Thyroid gland (tissue), 4 donors: ENCODE measurements at regions not wholly inside any gene's neighbourhood (a gene's known extent, or its start where the extent isn't known, plus 50 kb on each side); places are given as distances from the start of the nearest gene placed in this dataset.

Experiments
- DNase-seq, 2 donors: peaks; one replicate each; pipeline ENCODE4 v3.0.0-alpha.2; 2019
- H3K27ac ChIP-seq, 3 donors: fragments of 200-600 bp; sonication (generic); 1 replicate in 2 of 3; 2 replicates in 1 of 3; pipeline ENCODE4 v1.5.1; 2016 to 2019; ENCODE audit warnings: mild to moderate bottlenecking in 1 of 3, moderate library complexity in 1 of 3
- H3K27me3 ChIP-seq: fragments of 200-600 bp; sonication (generic); one replicate; pipeline ENCODE4 v1.5.1; 2019
- H3K36me3 ChIP-seq, 2 donors: fragments of 200-600 bp; sonication (generic); one replicate each; pipeline ENCODE4 v1.5.1; 2016 to 2019
- H3K4me1 ChIP-seq, 2 donors: fragments of 200-600 bp; sonication (generic); one replicate each; pipeline ENCODE4 v1.5.1; 2017 to 2019
- H3K4me3 ChIP-seq, 3 donors: fragments of 200-600 bp; sonication (generic); replicated peaks in 1 of 3; 1 replicate in 2 of 3; 2 replicates in 1 of 3; pipeline ENCODE4 v1.5.1; 2016; ENCODE audit warnings: mild to moderate bottlenecking in 1 of 3
- H3K9me3 ChIP-seq: fragments of 200-600 bp; sonication (generic); one replicate; pipeline ENCODE4 v1.5.1; 2017
- CTCF ChIP-seq, 6 experiments: fragments of 200-600 bp in 3 of 6; fragments of 450-650 bp in 3 of 6; sonication (generic) in 3 of 6; IDR thresholded peaks; one replicate each; pipeline ENCODE4 v1.5.1; 2016 to 2019; ENCODE audit warnings: antibody characterized with exemption in 6 of 6, mild to moderate bottlenecking in 2 of 6, inconsistent platforms in 1 of 6, moderate library complexity in 1 of 6
- POLR2A ChIP-seq, 2 donors: fragments of 450-650 bp; IDR thresholded peaks; one replicate each; pipeline ENCODE4 v1.6.1; 2017; ENCODE audit warnings: antibody characterized with exemption in 2 of 2, mild to moderate bottlenecking in 2 of 2, moderate library complexity in 1 of 2
- whole genome bisulfite sequencing, 2 donors: methylation state at CpG; one replicate each; pipeline ENCODE4 v1.1.5; 2017; 5-methylcytosine and 5-hydroxymethylcytosine counted together
- intact Hi-C: fragments of 100-400 bp; cut with DNase I; formaldehyde crosslinking; loops from one replicate; pipeline ENCODE4 v1.15.1; 2023

GRCh38 chr2:160932960-160933359, 227.3 kb upstream of the TANK start:
- H3K4me1 ChIP-seq, result no peaks in the 10 kb centered on the region
- H3K27ac ChIP-seq, result no peak overlapping the region
- H3K4me3 ChIP-seq, result no peak overlapping the region
- no peaks in the 10 kb centered on the region for H3K27me3 ChIP-seq
- DNase-seq, result no peak
- no peaks in the 10 kb centered on the region for H3K36me3 ChIP-seq
- H3K9me3 ChIP-seq, result no peaks in the 10 kb centered on the region
- intact Hi-C loops, result no loop called here
- TF ChIP-seq CTCF (IDR thresholded peaks at IDR 0.05) (no peak), POLR2A (IDR thresholded peaks at IDR 0.05) (no peak)
- 63 to 85% methylated on average over 2 of the region's 2 CpGs for WGBS, 2 donors

- Histone ChIP-seq H3K36me3 (no peaks in the 10 kb centered on the region), H3K27ac (no peak overlapping the region), H3K9me3 (no peaks in the 10 kb centered on the region), H3K4me1 (no peaks in the 10 kb centered on the region), H3K27me3 (no peaks in the 10 kb centered on the region), H3K4me3 (no peak overlapping the region)
- 88 to 91% methylated on average over 4 of the region's 4 CpGs for WGBS, 2 donors
- no peak for DNase-seq
- intact Hi-C loops, result no loop called here
- no peak for TF ChIP-seq POLR2A (IDR thresholded peaks at IDR 0.05)
- no peak for TF ChIP-seq CTCF (IDR thresholded peaks at IDR 0.05)
Observed at GRCh38 chr2:160934263-160934662, 226.0 kb upstream of the TANK start.

GRCh38 chr2:160934991-160935390, 225.2 kb upstream of the TANK start:
- Histone ChIP-seq H3K9me3 (no peaks in the 10 kb centered on the region), H3K4me1 (no peaks in the 10 kb centered on the region), H3K4me3 (no peak overlapping the region), H3K27me3 (no peaks in the 10 kb centered on the region), H3K36me3 (no peaks in the 10 kb centered on the region), H3K27ac (no peak overlapping the region)
- intact Hi-C loops, result no loop called here
- TF ChIP-seq CTCF (IDR thresholded peaks at IDR 0.05), result no peak
- no peak for TF ChIP-seq POLR2A (IDR thresholded peaks at IDR 0.05)
- WGBS, 2 donors, result 75 to 84% methylated on average over 2 of the region's 2 CpGs
- DNase-seq, result no peak

- H3K9me3 ChIP-seq, result no peaks in the 10 kb centered on the region
- intact Hi-C loops, result no loop called here
Observed at GRCh38 chr2:160936044-160936806, 224.0 kb upstream of the TANK start.

More at GRCh38 chr2:160936044-160936806, 224.0 kb upstream of the TANK start:
- DNase-seq, result no peak
- TF ChIP-seq POLR2A (IDR thresholded peaks at IDR 0.05) (no peak), CTCF (IDR thresholded peaks at IDR 0.05) (no peak)
- Histone ChIP-seq H3K4me3 (no peak overlapping the region), H3K27me3 (no peaks in the 10 kb centered on the region), H3K36me3 (no peaks in the 10 kb centered on the region), H3K27ac (no peak overlapping the region), H3K4me1 (peaks cover 6 to 8% of the 10 kb centered on the region in 2 donors)
- 93 to 97% methylated on average over 5 of the region's 5 CpGs for WGBS, 2 donors
